ENCODE measurements at regions not wholly inside any gene's neighbourhood (a gene's known extent, or its start where the extent isn't known, plus 50 kb on each side); places are given as distances from the start of the nearest gene placed in this dataset.

DNA sequence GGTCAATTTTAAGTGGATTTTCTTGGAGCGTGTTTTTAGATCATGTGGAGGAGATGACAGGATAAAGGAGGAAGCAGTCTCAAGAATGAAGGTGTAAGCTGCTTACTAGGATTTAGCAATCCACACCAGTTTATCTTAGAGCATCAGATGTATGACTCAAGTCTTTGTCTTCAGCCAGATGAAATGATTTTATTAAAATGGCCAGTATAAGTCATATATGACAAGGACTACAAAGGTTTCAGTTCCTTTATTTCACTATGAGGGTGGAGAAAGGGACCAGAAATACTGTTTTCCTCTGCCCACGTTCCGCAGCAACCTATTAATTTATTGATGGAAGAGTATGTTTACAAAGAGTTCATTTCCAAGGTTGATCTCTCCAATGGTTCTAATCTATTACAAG, 970.5 kb upstream of the SLC39A10 start:
- DNase-seq, result no peak
- H3K9me3 Mint-ChIP-seq (ENCODE audit: insufficient read depth), result no peaks in the 10 kb centered on the region
- Histone ChIP-seq H3K9ac (ENCODE audit: low read length) (no peak overlapping the region), H3K27me3 (replicated peaks in 1 of 4; ENCODE audit: control extremely low read depth in 1 of 4, control insufficient read depth in 3 of 4, insufficient read depth in 4 of 4, low read length in 3 of 4) (no peaks in the 10 kb centered on the region), H4K20me1 (ENCODE audit: control insufficient read depth, insufficient read depth, low read length, poor library complexity, severe bottlenecking) (no peaks in the 10 kb centered on the region), H3K79me2 (ENCODE audit: control insufficient read depth, insufficient read depth, low read length) (no peaks in the 10 kb centered on the region), H2AFZ (ENCODE audit: insufficient read depth, low read depth, low read length, poor library complexity, severe bottlenecking) (no peak overlapping the region), H3K4me2 (replicated peaks; ENCODE audit: low read depth, low read length, poor library complexity, severe bottlenecking) (no peak overlapping the region), H3K36me3 (replicated peaks in 1 of 2; ENCODE audit: control extremely low read depth in 1 of 2, control insufficient read depth in 1 of 2, extremely low read depth in 1 of 2, insufficient read depth in 2 of 2, low read length in 1 of 2) (no peaks in the 10 kb centered on the region), H3K9me3 (ENCODE audit: control extremely low read depth in 1 of 3, control insufficient read depth in 2 of 3, insufficient read depth in 1 of 3, low read length in 2 of 3) (no peaks in the 10 kb centered on the region), H3K4me3 (ENCODE audit: control extremely low read depth in 1 of 5, extremely low read depth in 1 of 5, insufficient read depth in 1 of 5, low read depth in 2 of 5, low read length in 4 of 5) (no peak overlapping the region), H3K27ac (ENCODE audit: low read length in 2 of 2) (no peak overlapping the region), H3K4me1 (ENCODE audit: control insufficient read depth in 2 of 2, insufficient read depth in 2 of 2, low read length in 2 of 2) (no peaks in the 10 kb centered on the region)
- POLR2A ChIA-PET, result no interaction called here
- WGBS (ENCODE audit: insufficient coverage), result no CpG with 5 or more reads among the region's 3 CpGs
- no peaks in the 10 kb centered on the region for H3K4me1 Mint-ChIP-seq
- no peak overlapping the region for H3K27ac Mint-ChIP-seq
- ATAC-seq (ENCODE audit: low read depth), result no peak
- TF ChIP-seq EZH2 (IDR thresholded peaks at IDR 0.05; ENCODE audit: borderline replicate concordance, insufficient read depth, low read depth, low read length, poor library complexity, severe bottlenecking), result no peak
- TF ChIP-seq, protein P1, sequence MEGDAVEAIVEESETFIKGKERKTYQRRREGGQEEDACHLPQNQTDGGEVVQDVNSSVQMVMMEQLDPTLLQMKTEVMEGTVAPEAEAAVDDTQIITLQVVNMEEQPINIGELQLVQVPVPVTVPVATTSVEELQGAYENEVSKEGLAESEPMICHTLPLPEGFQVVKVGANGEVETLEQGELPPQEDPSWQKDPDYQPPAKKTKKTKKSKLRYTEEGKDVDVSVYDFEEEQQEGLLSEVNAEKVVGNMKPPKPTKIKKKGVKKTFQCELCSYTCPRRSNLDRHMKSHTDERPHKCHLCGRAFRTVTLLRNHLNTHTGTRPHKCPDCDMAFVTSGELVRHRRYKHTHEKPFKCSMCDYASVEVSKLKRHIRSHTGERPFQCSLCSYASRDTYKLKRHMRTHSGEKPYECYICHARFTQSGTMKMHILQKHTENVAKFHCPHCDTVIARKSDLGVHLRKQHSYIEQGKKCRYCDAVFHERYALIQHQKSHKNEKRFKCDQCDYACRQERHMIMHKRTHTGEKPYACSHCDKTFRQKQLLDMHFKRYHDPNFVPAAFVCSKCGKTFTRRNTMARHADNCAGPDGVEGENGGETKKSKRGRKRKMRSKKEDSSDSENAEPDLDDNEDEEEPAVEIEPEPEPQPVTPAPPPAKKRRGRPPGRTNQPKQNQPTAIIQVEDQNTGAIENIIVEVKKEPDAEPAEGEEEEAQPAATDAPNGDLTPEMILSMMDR (IDR thresholded peaks at IDR 0.05), result no peak
- intact Hi-C loops (cut with micrococcal nuclease), result no loop called here
- H3K27me3 Mint-ChIP-seq, result no peaks in the 10 kb centered on the region
- H3K4me3 Mint-ChIP-seq, result no peak overlapping the region
- CTCF ChIA-PET, result no interaction called here

DNA sequence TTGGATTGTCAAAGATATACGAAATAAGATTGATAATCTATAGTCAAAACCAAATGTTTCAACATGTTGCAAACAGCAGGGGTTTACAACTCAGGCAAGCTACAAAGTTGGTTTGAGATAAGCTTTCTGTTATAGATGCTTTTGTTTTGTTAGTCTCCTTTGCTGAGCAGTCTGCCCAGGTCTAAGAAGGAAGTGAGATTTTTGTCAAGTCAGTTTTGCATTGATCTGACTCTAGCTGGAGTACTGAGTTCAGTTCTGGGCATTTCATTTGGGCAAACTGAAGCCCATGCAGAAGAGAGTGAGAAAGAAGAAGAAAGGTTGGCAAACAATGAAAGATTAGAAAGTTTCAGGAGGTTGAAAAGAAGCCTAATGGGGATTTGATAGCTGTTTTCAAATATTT, 983.0 kb upstream of the SLC39A10 start:
- no peaks in the 10 kb centered on the region for H3K27me3 ChIP-seq (replicated peaks in 1 of 4; ENCODE audit: control extremely low read depth in 1 of 4, control insufficient read depth in 3 of 4, insufficient read depth in 4 of 4, low read length in 3 of 4)
- no peak for TF ChIP-seq EZH2 (IDR thresholded peaks at IDR 0.05; ENCODE audit: borderline replicate concordance, insufficient read depth, low read depth, low read length, poor library complexity, severe bottlenecking)
- TF ChIP-seq, protein P1 (IDR thresholded peaks at IDR 0.05), result no peak
- intact Hi-C loops (cut with micrococcal nuclease), result no loop called here
- WGBS (ENCODE audit: insufficient coverage), result no CpG with 5 or more reads among the region's 1 CpG
- H3K27ac Mint-ChIP-seq, result no peak overlapping the region
- H3K27me3 Mint-ChIP-seq, result no peaks in the 10 kb centered on the region
- no peaks in the 10 kb centered on the region for H3K9me3 Mint-ChIP-seq (ENCODE audit: insufficient read depth)
- H3K4me3 ChIP-seq (ENCODE audit: control extremely low read depth in 1 of 5, extremely low read depth in 1 of 5, insufficient read depth in 1 of 5, low read depth in 2 of 5, low read length in 4 of 5), result no peak overlapping the region
- POLR2A ChIA-PET, result no interaction called here
- CTCF ChIA-PET, result no interaction called here
- H3K36me3 ChIP-seq (replicated peaks in 1 of 2; ENCODE audit: control extremely low read depth in 1 of 2, control insufficient read depth in 1 of 2, extremely low read depth in 1 of 2, insufficient read depth in 2 of 2, low read length in 1 of 2), result no peaks in the 10 kb centered on the region
- no peaks in the 10 kb centered on the region for H4K20me1 ChIP-seq (ENCODE audit: control insufficient read depth, insufficient read depth, low read length, poor library complexity, severe bottlenecking)
- H3K4me2 ChIP-seq (replicated peaks; ENCODE audit: low read depth, low read length, poor library complexity, severe bottlenecking), result no peak overlapping the region
- no peak for DNase-seq
- no peak overlapping the region for H3K27ac ChIP-seq (ENCODE audit: low read length in 2 of 2)
- no peaks in the 10 kb centered on the region for H3K4me1 Mint-ChIP-seq
- ATAC-seq (ENCODE audit: low read depth), result no peak
- H3K9me3 ChIP-seq (ENCODE audit: control extremely low read depth in 1 of 3, control insufficient read depth in 2 of 3, insufficient read depth in 1 of 3, low read length in 2 of 3), result no peaks in the 10 kb centered on the region
- no peaks in the 10 kb centered on the region for H3K4me1 ChIP-seq (ENCODE audit: control insufficient read depth in 2 of 2, insufficient read depth in 2 of 2, low read length in 2 of 2)
- no peak overlapping the region for H3K4me3 Mint-ChIP-seq
- no peak overlapping the region for H2AFZ ChIP-seq (ENCODE audit: insufficient read depth, low read depth, low read length, poor library complexity, severe bottlenecking)
- no peak overlapping the region for H3K9ac ChIP-seq (ENCODE audit: low read length)
- no peaks in the 10 kb centered on the region for H3K79me2 ChIP-seq (ENCODE audit: control insufficient read depth, insufficient read depth, low read length)

Measured in B cell (primary cell).